Stimulated activated CD8-positive, alpha-beta memory T cell treated with anti-CD3 and anti-CD28 coated beads, Interleukin-7, amount 100 ng/mL, for 48 hours (primary cell): ENCODE measurements at regions not wholly inside any gene's neighbourhood (a gene's known extent, or its start where the extent isn't known, plus 50 kb on each side); places are given as distances from the start of the nearest gene placed in this dataset.
"Not testable (repeated sequence)": the region's sequence is repeated elsewhere in the genome, so short reads cannot be mapped to it uniquely, and the experiment has no call there.

Experiments
- DNase-seq, 2 donors: peaks; one replicate each; pipeline ENCODE4 v3.0.0-alpha.2; 2020; ENCODE audit warnings: low read depth in 1 of 2; ENCODE audit errors: extremely low read depth in 1 of 2

GRCh38 chr1:213702703-213703102 is 285.1 kb upstream of the PROX1 start:
- no peak for DNase-seq

DNA sequence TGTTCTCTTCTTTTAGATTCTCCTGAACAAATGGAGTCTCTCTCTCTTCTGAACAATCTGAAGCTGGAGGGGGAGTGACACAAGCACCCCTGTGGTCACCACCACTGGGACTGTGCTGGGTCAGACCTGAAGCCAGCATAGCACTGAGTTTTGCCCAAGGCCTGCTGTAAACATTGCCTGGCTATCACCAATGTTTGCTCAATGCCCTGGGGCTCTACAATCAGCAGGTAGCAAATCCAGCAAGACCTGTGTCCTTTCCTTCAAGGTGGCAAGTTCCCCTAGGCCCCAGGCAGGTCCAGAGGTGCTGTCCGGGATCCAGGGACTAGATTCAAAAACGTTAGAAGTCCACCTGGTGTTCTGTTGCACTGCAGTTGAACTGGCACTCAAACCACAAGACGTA is 282.8 kb upstream of the PROX1 start:
- DNase-seq = no peak

DNA sequence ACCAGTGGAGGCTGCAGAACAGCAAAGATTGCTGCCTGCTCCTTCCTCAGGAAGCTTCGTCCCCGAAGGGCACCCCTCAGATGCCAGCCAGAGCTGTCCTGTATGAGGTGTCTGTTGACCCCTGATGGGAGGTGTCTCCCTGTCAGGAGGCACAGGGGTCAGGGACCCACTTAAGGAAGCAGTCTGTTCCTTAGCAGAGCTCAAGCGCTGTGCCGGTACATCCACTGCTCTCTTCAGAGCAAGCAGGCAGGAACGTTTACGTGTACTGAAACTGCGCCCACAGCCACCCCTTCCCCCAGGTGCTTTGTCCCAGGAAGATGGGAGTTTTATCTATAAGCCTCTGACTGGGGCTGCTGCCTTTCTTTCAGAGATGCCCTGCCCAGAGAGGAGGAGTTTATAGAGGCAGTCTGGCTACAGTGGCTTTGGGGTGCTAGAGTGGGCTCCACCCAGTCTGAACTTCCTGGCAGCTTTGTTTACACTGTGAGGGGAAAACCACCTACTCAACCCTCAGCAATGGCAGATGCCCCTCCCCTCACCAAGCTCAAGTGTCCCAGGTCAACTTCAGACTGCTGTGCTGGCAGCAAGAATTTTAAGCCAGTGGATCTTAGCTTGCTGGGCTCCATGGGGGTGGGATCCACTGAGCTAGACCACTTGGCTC is 275.8 kb upstream of the PROX1 start:
- not testable (repeated sequence) for DNase-seq

DNA sequence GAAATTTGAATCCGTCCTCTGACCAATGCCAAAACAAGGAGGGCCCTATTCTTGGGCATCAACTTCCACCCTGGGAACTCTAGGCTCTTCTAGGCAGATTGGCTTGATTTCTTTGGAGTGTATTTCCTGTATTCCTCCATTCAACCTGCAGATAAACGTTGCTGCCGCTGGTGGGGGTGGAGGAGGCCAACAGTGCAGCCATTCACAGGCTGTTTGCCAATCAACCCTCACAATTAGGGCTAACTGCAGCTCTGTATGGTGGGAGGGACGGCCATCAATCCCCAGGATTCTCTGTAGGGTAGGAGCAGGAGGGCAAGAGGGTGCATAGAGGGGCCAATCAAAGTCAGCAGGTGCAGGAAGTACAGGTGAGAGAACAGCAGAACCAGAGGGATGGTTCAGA is 273.1 kb upstream of the PROX1 start:
- no peak for DNase-seq

DNA sequence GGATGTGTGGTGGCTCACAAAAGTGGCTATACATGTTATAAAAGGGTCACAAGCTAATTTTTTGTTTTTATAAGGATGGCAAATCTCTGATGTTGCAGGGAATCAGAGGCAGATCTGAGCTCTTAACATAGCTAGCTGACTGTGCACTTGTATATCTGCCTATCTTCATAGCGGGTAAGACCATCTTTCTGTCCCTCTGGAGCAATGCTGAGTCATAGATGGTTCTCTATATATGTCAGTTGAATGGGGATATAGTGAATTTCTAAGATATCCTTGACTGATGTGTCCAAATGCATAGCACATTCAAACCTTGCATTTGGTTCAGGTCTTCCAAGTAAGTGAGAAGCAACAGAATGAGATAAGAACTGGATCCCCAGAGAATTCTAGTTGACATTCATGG is 272.6 kb upstream of the PROX1 start:
- no peak for DNase-seq

GRCh38 chr1:213719462-213719861 is 268.3 kb upstream of the PROX1 start:
- DNase-seq = no peak

DNA sequence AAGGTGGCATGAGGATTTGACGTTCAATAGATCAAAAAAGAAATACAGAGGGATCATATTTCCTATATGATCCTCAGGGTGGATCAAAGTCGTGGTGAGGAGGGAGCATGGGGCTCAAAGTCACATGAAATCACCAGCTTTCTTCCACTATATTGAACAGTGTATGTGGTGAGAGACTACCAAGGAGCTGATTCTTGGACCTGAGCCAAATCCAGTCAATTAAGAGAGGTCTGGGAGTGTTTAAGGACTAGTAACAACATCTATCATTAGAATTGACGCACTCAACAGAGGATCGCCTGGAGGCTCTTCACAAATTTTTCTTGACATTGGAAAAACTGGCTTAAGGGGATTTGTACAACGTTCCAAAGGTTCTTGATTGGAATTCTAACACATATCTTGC is 267.7 kb upstream of the PROX1 start:
- DNase-seq = no peak

- no peak for DNase-seq
Measured at GRCh38 chr1:213723187-213723586, 264.6 kb upstream of the PROX1 start.

DNA sequence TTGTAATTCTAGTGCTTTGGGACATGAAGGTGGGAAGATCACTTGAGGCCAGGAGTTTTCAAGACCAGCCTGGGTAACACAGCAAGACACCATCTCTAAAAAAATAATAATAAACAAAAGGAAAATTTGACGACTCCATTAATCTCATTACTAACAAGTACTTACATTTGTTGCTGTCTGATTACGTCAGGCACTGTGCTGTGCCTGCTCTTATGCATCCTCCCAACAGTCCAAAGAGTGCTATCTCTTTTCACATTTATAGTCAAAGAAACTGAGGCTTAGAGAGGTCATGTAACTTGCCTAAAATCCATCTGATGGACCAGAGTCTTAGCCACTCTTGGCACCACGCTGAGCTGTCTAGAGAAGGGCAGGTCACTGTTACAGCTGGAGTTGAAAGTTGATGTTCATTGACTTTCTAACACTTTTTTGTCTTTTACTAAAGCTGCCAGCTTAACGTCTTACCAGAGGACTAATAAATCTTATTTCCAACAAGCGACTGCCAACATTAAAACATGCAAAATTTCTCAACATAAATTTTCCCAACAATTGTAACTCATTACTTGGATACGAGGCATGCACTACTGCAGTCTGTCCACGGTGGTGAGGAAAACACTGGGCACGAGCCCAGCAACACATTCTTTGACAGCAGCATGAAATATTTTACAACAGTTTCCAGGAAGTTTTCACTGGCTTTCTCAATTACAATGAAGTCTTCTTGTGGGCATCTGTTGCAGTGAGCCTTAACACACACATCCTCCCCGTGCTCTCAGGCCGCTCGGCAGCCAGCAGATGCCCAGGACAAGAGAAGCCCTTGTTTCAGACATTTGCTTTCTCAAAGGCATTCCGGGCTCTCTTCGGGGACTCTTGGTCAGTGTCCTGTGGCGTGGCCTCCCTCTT is 262.9 kb upstream of the PROX1 start:
- DNase-seq = no peak

DNA sequence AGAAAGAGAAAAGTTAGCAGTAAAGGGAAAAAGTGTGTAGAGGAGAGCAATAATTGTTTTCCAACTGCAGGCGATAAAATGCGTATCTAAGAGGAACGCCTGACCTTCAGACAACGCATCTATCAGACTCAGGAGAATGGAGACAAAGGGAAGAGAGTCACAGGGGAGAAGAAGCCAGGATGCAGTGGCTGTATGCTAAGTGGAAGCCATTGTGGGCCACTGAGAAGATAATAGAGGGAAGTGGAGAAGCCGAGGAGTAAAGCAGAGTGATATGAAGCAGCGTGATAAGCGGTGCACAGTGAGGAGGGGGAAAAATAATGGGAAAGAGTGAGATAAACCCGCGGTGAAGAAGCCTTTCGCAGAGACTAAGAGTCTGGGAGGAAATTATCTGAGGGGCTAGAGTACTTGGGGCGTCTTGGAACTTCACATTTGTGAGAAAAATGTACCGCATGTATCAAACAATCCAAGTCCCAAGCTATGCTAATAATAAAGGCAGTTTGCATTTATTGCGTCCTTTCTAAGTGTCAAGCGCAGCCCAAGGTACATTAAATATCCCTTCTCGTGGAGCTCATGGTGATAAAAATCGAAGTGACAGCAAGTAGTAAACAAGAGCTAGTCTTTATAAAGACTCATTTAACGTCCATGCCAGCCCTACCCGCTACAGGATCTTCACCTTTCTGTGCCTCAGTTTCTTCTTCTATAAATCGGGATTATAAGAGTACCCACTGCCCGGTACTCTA is 259.8 kb upstream of the PROX1 start:
- DNase-seq = no peak

GRCh38 chr1:213728593-213729536 is 258.9 kb upstream of the PROX1 start:
- DNase-seq = no peak

GRCh38 chr1:213733705-213734104 is 254.1 kb upstream of the PROX1 start:
- DNase-seq = no peak

- DNase-seq = no peak
Measured at GRCh38 chr1:213737398-213738035, 250.3 kb upstream of the PROX1 start.

DNA sequence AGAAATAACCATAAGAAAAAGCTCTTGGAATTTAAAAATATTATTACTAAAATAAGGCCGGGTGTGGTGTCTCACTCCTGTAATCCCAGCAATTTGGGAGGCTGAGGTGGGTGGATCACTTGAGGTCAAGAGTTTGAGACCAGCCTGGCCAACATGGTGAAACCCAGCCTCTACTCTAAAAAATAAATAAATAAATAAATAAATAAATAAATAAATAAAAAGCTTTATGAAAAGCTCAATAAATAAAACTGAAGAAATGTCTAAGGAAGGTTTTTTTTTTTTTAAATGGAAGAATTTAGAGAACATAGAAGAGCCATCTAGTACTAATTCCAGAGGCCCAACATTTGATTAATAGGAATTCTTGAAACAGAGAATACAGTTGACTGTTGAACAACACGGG is 249.1 kb upstream of the PROX1 start:
- no peak for DNase-seq

DNA sequence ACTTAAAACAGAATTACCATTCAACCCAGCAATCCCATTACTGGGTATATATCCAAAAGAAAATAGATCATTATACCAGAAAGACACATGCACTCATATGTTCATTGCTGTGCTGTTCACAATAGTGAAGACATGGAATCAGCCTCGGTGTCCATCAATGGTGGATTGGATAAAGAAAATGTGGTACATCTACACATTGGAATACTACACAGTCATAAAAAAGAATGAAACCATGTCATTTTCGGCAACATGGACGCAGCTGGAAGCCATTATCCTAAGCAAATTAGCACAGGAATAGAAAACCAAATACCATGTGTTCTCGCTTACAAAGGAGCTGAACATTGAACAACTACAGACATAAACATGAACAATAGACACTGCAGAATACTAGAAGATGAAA is 244.8 kb upstream of the PROX1 start:
- DNase-seq = no peak

DNA sequence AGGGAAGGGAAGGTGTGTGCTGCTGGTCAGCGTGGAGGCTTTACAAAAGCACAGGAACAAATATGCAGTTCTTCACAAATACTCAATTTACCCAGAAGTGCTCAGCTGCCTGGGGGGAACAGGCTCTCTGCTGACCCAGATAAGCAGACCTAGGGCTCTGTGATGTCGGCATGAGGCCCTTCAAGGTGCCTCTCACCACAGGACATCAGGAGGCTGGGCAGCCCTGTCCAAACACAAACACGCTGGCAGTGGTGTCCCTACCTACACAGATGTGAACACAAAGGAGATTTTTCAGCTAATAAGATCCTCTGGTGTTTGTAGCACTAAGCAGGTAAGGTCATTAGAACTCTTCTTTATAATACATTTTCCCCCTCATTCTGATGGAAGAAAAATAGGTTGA is 243.0 kb upstream of the PROX1 start:
- DNase-seq = no peak

DNA sequence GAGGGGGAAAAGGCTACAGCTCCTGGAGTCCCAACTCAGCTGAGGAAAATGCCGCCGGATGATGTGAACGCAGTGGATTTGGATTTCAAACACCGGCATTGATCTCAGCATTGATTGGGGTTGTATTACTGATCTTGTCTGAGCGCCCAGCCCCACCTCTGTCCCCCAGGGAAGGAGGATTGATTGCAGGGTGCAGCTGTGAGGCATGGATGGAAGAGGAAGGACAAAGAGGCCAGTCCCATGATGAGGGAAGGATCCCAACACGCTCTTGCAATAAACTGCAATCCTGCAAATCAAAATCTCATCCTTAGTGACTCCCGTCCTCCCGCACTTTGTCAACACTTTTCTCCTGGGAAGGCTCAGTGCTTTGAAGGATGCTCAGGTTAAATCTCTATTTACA is 242.3 kb upstream of the PROX1 start:
- no peak for DNase-seq

- DNase-seq = no peak
Measured at GRCh38 chr1:213749558-213749957, 238.2 kb upstream of the PROX1 start.

DNA sequence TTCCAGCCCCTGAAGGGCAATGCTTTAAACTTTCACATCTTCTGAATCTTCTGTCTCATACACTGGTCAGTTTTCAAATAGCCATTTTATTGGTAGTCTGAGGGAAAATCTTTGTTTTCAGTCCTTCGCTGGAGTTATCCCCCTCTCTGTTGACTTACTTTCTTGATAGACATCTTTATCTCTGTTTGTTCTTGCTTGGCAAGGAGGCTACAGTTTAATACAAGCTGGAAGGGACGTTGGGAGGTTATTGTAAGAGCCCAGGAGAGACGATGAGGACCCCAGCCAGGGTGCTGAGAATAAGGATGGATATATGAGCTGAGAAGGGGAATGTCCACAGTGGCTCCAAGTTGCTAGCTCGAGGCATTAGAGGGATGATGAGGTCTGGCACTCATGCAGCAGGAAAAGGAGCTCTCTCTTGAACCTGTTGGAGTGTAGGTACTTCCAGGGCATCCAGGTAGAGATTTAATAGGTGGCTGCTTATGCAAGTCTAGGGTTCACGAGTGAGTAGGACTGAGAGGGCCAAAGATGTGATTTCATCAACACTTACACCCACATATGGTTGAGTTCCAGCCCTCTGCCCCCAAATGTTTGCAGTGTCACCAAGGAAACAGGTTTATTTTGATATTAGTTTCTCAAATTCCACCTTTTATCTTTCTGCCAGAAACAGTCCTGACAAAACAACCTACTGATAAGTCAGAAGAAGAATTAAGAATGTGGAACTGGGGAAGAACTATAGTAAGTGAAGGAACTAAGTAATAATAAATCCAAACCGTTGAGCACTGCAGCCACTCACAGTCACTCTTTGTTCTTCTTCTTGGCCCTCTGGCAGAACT is 237.3 kb upstream of the PROX1 start:
- no peak for DNase-seq
